ENCODE measurements at regions not wholly inside any gene's neighbourhood (a gene's known extent, or its start where the extent isn't known, plus 50 kb on each side); places are given as distances from the start of the nearest gene placed in this dataset.

DNA sequence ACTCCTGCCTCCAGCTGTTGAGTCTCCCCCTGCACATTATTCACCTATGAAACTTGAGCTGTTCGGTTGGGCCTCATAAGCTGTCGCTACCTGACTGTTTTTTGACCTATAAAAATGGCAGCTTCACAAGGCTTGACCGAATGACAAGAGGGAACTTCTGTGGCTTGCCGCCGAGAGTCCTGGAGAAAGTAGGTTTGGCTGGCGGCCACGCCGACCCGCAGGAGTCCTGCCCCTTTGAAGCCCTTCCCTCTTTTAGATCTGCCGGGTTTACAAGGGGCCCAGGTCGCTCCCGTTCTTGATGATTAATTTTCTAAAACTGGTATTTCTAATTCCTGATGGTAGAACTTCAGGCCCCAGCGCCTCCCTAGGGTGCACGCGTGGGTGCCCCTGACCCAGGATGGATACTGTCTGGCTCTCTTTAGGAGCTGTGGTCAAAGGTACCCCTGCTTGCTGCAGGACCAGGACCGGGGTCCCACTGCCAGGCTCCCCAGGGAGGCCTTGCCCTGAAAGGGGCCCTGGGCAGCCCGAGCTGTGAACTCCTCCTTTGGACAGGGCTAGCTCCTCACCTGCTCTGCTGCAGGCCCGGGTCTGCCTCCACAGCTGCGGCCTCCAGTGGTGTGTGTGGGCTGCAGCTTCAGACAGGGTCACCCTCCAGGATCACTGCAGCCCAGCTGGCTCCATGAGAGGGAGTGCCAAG lies 171.8 kb downstream of the CTTN start:
- DNase-seq (ENCODE audit: low spot score): no peak
- no peak overlapping the region for H3K9ac ChIP-seq (ENCODE audit: insufficient read depth, low read depth, low read length)
- BruUV-seq (replicated peaks): no TSS peak
- no peaks in the 10 kb centered on the region for H3K9me3 ChIP-seq (ENCODE audit: low read length)
- TF ChIP-seq ZNF343 (CRISPR knock-in tag; IDR thresholded peaks at IDR 0.05) (no peak), KMT2B (CRISPR knock-in tag; IDR thresholded peaks at IDR 0.05) (no peak), ZNF790 (CRISPR knock-in tag; IDR thresholded peaks at IDR 0.05; ENCODE audit: borderline replicate concordance) (no peak), MAF1 (CRISPR knock-in tag; IDR thresholded peaks at IDR 0.05; ENCODE audit: borderline replicate concordance) (no peak), MTA1 (CRISPR knock-in tag; IDR thresholded peaks at IDR 0.05; ENCODE audit: borderline replicate concordance) (no peak), MED13 (CRISPR knock-in tag; IDR thresholded peaks at IDR 0.05) (no peak), NR2F6 (IDR thresholded peaks at IDR 0.05) (no peak), NR2F6 (CRISPR knock-in tag; IDR thresholded peaks at IDR 0.05) (no peak), SMAD1 (CRISPR knock-in tag; IDR thresholded peaks at IDR 0.05; ENCODE audit: borderline replicate concordance, low read depth) (no peak), ZNF337 (CRISPR knock-in tag; IDR thresholded peaks at IDR 0.05; ENCODE audit: borderline replicate concordance, low read depth) (no peak), TBX2 (CRISPR knock-in tag; IDR thresholded peaks at IDR 0.05; ENCODE audit: borderline replicate concordance) (no peak), NR2F2 (IDR thresholded peaks at IDR 0.05; ENCODE audit: borderline replicate concordance, low read depth) (no peak)
- TF ChIP-seq, protein P1, sequence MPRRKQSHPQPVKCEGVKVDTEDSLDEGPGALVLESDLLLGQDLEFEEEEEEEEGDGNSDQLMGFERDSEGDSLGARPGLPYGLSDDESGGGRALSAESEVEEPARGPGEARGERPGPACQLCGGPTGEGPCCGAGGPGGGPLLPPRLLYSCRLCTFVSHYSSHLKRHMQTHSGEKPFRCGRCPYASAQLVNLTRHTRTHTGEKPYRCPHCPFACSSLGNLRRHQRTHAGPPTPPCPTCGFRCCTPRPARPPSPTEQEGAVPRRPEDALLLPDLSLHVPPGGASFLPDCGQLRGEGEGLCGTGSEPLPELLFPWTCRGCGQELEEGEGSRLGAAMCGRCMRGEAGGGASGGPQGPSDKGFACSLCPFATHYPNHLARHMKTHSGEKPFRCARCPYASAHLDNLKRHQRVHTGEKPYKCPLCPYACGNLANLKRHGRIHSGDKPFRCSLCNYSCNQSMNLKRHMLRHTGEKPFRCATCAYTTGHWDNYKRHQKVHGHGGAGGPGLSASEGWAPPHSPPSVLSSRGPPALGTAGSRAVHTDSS (CRISPR knock-in tag; conservative IDR thresholded peaks at IDR 0.05): no peak
- 82% methylated on average over 15 of the region's 19 CpGs for WGBS (ENCODE audit: low lambda C conversion rate)
- no peak overlapping the region for H2AFZ ChIP-seq (ENCODE audit: low read length)
- in situ Hi-C loops (cut with HindIII; ENCODE audit: extremely low pct_ligation_motif_present, low pct_unique_long_range_greater_than_20kb) (no loop called here), intact Hi-C loops (cut with micrococcal nuclease; ENCODE audit: unreplicated experiment) (no loop called here)
- no peak overlapping the region for H3K4me2 ChIP-seq (ENCODE audit: low read depth, low read length)
- H4K20me1 ChIP-seq (ENCODE audit: insufficient read depth, low read length): peaks cover 5% of the 10 kb centered on the region; the same call in 1 of the 2 replicates
- no peak for ATAC-seq
- no peaks in the 10 kb centered on the region for H3K79me2 ChIP-seq (ENCODE audit: insufficient read depth, low read length)
- POLR2A ChIA-PET: no interaction called here
- FAIRE-seq: no peak
- no peak overlapping the region for H3K4me3 ChIP-seq (replicated peaks in 1 of 3; ENCODE audit: insufficient read depth in 1 of 3, low read depth in 2 of 3, low read length in 3 of 3)
- H3K27me3 ChIP-seq (ENCODE audit: control insufficient read depth in 1 of 2, insufficient read depth in 2 of 2, low read length in 2 of 2): no peaks in the 10 kb centered on the region
- H3K36me3 ChIP-seq (replicated peaks in 1 of 2; ENCODE audit: control insufficient read depth in 1 of 2, insufficient read depth in 2 of 2, low read length in 2 of 2): 0 out of 5 replicates have a peak, but pooled peaks cover 0 to 2% of the 10 kb centered on the region in 2 experiments
- CTCF ChIA-PET (ENCODE audit: low intra/inter-chr PET ratio, low total read pairs): no interaction called here
- peaks cover 10% of the 10 kb centered on the region for H3K4me1 ChIP-seq (ENCODE audit: insufficient read depth, low read length)
- no peak overlapping the region for H3K27ac ChIP-seq (ENCODE audit: extremely low read length, insufficient read depth, low read length)
